Right lung (tissue), 2 donors: ENCODE measurements at regions not wholly inside any gene's neighbourhood (a gene's known extent, or its start where the extent isn't known, plus 50 kb on each side); places are given as distances from the start of the nearest gene placed in this dataset.
"Not testable (repeated sequence)": the region's sequence is repeated elsewhere in the genome, so short reads cannot be mapped to it uniquely, and the experiment has no call there.

Experiments used
- DNase-seq, 2 donors: peaks; one replicate each; pipeline ENCODE4 v3.0.0-alpha.2; 2013

DNA sequence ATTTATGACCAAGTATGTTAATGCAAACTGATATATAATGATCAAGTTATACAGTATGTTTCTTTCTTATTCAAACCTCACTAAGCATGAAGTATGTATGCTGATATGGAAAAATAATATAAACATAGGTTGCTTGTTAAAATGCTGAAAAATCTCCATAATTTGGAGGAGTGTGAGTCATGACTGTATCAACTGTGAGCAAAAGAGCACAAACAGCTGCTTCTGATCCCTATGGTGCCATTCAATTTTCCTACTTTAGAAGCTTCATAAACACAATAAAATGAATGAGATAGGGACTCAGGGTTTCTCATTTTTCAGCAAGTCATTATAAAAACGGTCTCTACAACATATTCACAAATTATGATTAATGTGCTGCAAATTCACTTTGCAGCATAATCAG lies 129.9 kb upstream of the TFPI start:
- no peak for DNase-seq

DNA sequence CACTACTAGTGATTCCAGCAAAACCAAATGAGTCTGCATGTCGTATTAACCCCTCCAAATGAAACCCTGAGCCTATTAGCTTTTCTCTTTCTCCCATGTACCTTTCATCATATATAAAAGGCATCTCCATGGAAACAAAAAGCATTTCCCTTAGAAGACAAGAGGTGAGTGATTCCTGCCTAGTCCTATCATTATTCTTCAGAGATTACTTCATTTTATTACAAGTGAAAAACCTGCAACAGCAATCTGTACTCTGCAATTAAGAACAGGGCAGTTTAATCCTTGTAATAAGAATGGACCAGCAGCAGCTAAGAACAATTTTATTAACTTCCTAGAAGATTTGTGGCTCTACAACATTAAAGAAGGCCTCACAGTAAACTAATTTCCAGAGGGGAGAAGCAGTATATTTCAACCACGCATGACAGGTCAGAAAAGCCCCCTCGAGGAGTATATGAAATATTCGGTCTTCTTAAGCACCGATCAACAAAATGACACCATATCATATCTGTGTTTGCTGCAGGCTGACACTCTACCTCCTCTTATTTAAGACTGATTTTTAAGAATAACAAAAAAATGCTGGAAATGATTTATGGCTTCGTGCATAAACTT lies 132.3 kb upstream of the TFPI start:
- DNase-seq: no peak

DNA sequence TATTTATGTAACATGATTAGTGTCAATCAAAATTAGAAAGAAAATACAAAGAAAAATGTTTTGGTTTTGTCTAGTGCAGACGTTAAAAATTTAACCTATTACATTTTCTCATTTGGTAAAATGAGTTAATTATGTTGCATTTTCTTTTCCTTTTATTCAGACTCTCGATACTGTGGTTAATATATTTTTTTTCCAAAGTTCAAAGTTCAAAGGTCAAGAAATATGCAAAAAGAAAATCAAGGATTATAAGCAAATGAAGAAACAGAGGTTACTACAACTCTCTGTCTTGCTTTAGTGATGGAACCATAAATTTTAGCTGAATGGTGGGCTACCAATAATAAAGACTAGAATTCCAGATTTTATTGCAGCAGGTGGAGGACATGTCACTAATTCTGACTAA lies 133.3 kb upstream of the TFPI start:
- DNase-seq: no peak

DNA sequence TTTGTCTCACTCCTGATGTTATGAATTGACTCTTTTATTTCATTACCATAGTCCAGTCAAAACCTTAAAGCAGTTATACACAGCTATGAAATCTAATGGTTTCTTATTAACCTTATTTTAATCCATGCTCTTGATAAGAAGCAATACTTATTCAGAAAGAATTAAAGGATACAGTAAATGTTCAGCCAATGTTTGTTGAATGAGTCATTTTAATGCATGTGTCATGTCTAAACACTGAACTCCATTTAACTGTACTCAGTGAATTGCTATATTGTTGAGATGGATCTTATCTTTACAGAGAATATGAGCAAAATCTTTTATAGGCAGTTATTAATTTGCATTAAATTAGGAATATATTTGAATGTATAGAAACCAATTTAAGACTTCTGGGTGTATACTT lies 135.1 kb upstream of the TFPI start:
- DNase-seq: no peak

DNA sequence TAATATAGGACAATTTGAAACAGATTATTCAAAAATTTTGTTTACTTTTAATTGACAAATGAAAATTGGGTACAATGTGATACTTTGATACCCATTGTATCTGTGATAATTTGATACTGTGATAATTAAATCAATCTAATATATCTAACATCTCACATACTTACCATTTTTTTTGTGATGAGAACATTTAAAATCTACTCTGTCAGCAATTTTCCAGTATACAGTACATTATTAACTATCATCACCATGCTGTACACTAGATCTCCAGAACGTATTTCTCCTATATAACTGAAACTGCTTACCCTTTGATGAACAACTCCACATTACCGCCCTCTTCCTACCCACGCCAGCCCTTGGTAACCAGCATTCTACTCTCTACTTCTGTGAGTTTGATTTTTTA lies 139.7 kb upstream of the TFPI start:
- DNase-seq: no peak

DNA sequence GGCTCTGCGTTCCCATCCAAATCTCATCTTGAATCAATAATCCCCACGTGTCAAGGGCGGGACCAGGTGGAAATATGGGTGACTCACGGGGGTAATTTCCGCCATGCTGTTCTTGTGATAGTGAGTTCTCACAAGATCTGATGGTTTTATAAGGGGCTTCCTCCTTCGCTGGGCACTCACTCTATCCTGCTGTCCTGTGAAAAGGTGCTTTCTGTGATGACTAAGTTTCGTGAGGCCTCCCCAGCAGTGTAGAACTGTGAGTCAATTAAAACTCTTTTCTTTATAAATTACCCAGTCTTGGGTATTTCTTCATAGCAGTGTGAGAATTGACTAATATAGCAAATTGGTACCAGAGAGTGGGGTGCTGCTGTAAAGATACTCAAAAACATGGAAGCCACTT lies 142.4 kb upstream of the TFPI start:
- not testable (repeated sequence) for DNase-seq

DNA sequence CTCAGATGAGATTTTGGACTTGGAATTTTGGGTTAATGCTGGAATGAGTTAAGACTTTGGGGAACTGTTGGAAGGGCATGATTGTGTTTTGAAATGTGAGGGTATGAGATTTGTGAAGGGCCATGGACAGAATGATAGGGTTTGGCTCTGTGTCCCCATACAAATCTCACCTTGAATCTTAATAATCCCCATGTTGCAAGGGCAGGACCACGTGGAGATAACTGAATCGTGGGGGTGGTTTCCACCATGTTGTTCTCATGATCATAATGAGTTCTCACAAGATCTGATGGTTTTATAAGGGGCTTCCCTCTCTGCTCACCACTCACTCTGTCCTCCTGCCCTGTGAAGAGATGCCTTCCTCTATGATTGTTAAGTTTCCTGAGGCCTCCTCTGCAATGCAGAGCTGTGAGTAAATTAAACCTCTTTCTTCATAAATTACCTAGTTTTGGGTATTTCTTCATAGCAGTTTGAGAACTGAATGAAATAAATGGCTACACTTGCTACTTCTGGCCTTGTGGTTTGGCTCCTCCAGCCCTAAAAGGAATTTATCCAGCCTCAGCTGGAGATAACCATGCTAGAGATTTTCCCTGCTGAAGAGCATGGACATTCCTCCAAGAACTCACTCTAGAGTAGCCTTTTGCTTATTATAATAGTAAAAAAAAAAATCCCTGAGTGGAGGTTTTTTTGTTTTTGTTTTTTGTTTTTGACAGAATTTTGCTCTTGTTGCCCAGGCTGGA lies 144.3 kb upstream of the TFPI start:
- no peak for DNase-seq

DNA sequence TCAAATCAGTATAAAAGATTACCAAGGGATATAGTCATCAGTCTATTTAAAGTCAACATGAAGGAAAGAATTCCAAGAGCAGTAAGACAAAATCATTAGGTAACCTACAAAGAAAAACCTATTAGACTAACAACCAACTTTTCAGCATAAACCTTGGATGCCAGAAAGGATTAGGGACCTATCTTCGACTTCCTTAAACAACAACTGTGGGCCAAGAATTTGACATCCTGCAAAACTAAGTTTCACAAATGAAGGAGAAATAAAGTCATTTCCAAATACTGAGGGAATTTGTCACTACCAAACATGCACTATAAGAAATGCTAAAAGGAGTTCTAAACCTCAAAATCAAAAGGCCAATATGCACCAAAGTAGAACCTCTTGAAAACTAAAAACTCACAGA lies 147.9 kb upstream of the TFPI start:
- DNase-seq: no peak

DNA sequence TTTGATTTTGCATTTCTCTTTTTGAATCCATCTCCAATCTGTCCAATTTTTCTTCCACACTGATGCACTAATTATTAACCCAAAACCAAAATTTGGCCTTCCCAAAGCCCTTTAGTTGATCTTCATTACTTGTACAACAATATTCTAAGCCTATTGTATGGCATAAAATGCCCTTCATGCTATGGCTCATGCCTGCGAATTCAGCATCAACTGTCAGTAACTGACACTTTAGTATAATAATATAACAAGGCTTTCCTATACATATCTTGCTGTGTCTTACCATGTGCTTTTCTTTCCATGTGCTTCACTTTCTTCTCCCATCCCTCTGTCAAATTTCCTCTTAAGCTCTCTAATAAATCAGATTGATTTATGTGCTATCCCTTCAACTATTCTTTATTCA lies 154.0 kb upstream of the TFPI start:
- DNase-seq: no peak

DNA sequence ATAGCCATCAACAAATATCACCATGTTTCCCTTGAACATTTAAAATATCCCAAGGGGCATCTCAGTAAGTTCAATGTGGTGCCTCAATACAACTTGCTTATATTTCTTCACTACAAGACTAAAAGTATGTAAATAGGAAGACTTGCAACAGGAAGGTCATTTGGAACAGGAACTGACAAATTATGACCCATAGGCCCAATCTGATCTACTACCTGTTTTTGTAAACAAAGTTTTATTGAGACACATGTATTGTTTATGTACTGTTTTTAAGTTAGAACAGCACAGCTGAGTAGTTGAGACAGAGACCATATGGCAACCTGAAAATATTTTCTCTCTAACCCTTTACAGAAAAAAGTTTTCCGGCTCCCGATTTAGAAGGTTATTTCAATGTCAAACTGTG lies 154.8 kb upstream of the TFPI start:
- DNase-seq: no peak

DNA sequence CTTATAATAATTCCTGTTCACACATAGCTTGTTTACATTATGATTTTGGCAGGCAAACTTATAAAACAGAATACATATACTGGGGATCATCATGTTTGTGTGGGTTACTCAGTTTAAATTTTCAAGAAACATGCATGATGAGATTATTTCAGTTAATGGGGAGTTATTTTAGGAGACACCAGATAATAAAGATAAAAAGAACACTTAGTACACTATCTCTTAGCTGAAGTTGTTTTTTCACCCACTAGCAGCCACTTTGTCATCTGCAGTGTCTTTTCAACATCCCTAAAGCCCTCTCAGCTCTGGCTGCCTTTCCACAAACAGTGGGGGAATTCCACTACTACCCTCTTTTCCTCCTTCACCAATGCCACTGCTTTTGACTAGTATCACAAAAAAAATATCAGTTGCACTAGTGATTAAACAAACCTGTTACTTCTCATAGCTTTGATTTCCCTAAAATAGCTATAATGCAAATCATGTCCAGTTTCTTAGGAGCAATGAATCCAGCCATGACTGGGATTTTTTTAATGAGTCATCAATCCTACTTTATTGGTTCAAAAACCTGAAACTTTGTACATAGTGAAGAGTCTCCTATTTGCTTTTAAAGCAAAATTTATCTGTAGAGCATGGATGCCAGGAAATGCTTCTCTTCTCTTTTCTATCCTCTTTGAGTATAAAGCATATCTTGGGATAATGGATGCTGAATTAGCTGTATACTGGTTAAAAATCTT lies 156.7 kb upstream of the TFPI start:
- peak; percentile 4 to 5 for DNase-seq

DNA sequence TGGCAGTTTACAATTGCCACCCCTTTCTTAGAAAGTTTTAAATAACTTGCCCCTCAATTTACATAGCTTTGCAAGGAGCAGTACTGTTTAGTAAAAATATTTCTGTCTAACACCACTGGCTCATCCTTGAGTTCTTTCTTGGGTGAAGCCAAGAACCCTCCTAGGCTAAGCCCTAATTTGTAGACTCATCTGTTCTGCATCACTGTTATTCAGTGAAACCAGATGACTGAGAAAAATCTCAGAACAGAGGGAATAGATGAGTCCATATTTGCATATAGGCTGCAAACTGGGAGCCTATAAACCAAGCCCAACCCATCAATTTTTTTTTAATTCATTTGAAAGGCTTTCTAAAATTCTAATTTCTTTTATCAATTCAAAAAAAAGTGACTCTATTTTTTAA lies 161.4 kb upstream of the TFPI start:
- no peak for DNase-seq

DNA sequence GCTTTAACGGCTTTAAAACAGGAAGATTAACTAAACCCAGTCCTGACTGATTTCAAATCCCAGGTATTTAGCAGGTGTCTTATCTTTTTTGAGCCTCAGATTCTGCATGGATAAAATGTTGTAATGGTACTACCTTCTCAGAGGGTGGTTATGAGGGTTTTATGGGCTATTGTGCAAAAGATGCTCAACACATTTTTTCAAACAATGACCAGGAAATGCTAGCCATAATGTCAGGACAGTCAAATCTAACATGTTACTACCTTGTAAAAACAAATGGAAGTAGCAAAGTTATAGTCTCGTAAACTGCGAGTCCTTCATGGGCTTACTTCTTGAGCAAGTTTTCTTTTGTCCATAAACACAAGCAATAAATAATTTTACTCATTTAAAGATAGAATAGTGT lies 162.1 kb upstream of the TFPI start:
- no peak for DNase-seq

DNA sequence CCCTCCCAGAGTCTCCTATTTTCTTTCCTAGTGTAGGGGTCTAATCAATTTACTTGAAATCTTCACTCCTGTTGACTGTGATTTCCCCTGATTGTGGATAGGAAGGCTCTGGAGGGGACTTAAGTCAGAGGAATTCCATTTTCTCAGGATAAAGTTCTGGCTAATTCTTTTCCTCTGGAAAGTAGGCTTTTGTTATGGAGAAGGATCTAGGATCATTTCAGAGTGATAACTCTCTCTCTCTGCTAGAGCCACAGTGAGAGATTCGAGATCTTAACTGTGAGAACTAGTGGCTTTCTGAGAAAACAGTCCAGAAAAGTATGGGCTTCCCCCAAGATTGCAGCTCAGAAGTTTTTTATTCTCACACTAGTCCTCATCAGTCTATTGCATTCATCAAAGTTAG lies 163.9 kb upstream of the TFPI start:
- DNase-seq: no peak

DNA sequence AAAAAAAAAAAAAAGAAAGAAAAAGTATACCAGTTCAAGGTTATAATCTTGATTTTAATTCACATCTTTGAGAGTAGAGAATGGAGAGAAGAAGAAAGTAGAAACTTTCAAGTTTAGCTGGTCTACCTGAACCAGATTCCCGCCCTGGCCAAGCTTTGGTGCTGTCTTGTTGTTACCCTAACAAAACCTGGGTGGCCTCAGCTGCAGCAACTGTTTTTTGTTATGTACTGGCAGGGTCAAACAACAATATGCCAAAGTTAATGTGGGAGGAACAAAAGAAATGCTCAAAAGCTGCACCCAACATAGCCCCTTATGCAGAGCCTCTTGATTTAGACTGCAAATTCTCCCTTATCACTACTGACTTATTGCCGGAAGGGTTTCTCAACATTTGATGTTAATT lies 165.3 kb upstream of the TFPI start:
- no peak for DNase-seq

DNA sequence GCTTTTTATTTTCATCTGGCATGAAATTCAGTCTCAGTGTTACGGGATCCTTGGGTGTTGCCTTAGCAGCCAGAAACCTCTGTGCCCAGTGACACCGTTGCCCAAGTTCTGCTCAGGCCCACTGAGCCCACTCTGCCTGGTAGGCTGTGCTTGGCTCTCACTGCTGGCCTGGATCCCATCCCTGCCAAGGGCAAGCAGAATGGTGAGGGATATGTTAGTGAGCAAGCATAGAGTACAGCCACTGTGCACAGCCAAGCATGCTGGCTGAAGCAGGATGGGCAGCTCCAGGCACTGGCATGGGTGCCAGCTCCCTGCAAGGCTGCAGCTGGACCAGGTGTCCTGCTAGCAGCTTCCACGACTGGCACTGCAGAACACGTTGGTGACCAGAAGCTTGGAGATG lies 194.7 kb upstream of the TFPI start:
- DNase-seq: no peak

DNA sequence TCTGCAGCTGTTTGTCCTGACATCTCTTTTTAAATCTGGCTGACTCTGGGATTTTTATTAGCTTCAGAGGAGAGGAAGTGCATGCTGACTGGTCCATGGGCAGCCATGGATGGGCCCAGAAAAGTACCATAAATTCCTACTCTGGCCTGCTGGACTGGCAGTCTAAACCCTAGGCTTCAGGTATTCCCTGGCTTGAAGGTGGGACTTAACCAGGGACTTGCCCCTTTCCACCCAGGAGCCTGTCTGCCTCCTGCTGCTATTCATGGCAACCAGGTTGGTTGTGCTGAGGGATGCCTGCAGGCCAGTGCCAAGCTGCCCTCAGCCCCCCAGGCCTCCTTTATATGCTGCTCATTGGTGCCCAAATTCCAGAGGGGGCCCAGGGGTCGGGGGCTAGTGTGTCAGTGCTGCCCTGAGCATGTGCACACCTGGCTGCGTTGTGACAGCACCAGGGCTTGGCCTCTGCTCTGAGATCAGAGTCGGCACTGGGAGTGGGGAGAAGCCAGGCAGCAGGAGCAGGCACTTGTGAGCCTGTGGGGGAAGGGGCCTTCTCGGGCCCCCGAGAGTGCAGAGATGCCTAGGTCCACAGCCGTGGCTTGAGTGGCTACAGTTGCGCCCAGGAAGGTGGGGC lies 195.7 kb upstream of the TFPI start:
- DNase-seq: no peak

DNA sequence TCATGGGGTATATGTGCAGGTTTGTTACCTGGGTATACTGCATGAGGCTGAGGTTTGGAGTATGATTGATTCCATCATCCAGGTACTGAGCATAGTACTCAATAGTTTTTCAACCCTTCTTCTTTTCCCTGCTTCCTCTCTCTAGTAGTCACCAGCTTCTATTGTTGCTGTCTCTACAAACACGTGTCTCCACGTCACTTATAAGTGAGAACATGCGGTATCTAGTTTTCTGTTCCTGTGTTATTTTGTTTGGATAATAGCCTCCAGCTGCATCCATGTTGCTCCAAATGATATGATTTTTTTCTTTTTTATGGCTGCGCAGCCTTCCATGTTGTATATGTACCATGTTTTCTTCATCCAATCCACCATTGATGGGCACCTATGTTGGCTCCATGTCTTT lies 214.8 kb upstream of the TFPI start:
- DNase-seq: no peak

DNA sequence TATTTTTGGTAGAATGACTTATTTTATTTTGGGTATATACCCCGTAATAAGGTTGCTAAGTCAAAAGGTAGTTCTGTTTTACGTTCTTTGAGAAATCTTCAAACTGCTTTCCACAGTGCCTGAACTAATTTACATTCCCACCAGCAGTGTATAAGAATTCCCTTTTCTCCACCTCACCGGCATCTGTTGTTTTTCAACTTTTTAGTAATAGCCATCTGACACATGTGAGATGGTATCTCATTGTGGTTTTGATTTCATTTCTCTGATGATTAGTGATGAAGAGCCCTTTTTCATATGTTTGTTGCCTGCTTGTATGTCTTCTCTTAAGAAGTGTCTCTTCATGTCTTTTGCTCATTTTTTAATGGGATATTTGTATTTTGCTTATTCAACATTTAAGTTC lies 215.2 kb upstream of the TFPI start:
- DNase-seq: no peak

DNA sequence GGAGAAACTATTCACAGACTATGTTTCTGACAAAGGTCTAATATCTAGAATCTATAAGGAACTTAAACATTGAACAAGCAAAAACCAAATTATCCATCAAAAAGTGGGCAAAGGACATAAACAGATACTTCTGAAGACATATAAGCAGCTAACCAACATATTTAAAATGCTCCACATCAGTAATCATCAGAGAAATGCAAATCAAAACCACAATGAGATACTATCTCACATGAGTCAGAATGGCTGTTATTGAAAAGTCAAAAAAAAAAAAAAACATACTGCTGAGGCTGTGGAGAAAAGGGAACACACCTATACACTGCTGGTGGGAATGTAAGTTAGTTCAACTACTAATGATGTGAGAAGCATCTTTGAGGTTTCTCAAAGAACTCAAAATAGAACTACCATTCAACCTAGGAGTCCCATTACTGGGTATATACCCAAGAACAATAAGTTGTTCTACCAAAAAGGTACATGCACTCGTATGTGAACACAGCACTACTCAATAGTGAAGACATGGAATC lies 220.4 kb upstream of the TFPI start:
- DNase-seq: no peak

DNA sequence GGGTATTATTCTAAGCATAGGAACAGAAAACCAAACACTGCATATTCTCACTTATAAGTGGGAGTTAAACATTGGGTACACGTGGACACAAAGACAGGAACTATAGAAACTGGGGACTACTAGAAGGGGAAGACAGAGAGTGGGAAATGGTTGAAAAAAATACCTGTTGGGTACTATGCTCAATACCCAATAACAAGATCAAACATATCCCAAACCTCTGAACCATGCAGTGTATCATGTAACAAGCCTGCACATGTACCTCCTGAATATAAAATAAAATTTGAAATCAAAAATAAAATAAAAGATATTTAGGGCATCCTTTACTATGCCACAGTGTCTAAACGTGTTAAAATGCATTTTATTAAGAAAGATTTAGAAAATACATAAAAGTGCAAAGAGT lies 221.0 kb upstream of the TFPI start:
- no peak for DNase-seq

DNA sequence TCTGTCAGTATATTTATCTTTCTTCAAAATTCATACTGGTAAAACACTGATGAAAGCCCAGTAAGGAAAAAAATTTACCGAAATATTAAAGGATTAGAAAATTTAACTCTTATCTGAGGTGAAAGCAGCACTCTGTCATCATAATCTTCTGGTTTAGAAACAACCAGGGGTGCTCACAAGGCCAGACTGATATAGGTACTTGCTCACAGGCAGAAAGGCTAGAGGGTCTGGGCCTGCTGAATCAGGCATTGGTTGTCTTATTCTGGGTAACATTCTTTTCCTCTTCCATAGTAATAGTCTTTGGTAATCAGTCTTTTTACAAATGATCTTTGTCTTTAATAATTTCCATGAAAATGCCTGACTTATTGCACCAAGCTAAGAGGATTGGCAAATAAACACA lies 221.4 kb upstream of the TFPI start:
- DNase-seq: no peak

DNA sequence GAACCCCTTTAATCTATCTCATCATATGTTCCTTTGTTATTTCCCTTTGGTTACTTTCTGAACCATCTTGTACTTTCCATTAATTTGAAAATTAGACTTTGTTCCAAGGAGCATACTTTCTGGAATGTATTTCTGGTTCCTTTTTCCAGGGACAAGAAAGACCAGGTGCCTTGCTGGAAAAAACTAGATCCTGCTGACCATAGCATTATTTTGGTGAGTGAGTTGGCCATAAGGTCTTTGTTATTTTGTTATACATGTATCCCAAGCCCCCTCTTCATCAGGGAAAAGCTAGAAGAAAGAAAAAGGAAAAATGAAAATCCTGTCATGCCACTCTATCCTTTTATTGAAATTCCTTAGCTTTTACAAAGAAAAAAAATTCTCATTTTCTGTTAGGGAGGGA lies 228.1 kb upstream of the TFPI start:
- no peak for DNase-seq
